GM06990 (cell line): ENCODE measurements at regions not wholly inside any gene's neighbourhood (a gene's known extent, or its start where the extent isn't known, plus 50 kb on each side); places are given as distances from the start of the nearest gene placed in this dataset.
A peak's percentile ranks its signal among the peaks of the same experiment; 100 is the strongest.

Experiments
- DNase-seq: peaks from one replicate; pipeline ENCODE4 v3.0.0-alpha.2; 2011; ENCODE audit not compliant: insufficient read length; ENCODE audit errors: extremely low read depth
- H3K27me3 ChIP-seq: replicated peaks from 2 replicates; pipeline ENCODE4 v1.6.0; 2011; ENCODE audit warnings: low read length; ENCODE audit not compliant: control insufficient read depth, insufficient read depth
- H3K36me3 ChIP-seq: 2 replicates; pipeline ENCODE4 v1.5.1; 2011; ENCODE audit warnings: low read length; ENCODE audit not compliant: control insufficient read depth, insufficient read depth
- H3K4me3 ChIP-seq: replicated peaks from 2 replicates; pipeline ENCODE4 v1.5.1; 2011; ENCODE audit warnings: low read depth, mild to moderate bottlenecking, control low read depth, low read length
- TF ChIP-seq, protein P1 (sequence below): IDR thresholded peaks from 2 replicates; pipeline ENCODE4 v1.5.1; 2011; ENCODE audit warnings: low read length, control low read depth, mild to moderate bottlenecking, inconsistent platforms; ENCODE audit not compliant: insufficient read depth, poor library complexity, severe bottlenecking

DNA sequence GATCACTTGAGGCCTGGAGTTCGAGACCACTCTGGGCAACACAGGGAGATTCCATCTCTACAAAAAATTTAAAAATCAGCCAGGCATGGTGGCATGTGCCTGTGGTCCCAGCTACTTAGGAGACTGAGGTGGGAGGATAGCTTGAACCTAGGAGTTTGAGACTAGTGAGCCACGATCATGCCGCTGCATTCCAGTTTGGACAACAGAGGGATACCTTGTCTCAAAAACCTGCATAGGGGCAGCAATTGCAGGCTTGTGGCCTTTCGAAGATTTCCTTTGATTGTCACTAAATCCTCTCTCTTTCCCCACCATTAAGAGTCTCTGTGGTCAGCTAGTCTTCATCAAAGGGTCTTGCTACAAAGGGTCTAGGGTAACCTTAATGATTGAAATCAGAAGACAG is 60.3 kb downstream of the UTRN start:
- H3K4me3 ChIP-seq = peak overlapping the region; percentile 67; the same call in 1 of the 2 replicates

DNA sequence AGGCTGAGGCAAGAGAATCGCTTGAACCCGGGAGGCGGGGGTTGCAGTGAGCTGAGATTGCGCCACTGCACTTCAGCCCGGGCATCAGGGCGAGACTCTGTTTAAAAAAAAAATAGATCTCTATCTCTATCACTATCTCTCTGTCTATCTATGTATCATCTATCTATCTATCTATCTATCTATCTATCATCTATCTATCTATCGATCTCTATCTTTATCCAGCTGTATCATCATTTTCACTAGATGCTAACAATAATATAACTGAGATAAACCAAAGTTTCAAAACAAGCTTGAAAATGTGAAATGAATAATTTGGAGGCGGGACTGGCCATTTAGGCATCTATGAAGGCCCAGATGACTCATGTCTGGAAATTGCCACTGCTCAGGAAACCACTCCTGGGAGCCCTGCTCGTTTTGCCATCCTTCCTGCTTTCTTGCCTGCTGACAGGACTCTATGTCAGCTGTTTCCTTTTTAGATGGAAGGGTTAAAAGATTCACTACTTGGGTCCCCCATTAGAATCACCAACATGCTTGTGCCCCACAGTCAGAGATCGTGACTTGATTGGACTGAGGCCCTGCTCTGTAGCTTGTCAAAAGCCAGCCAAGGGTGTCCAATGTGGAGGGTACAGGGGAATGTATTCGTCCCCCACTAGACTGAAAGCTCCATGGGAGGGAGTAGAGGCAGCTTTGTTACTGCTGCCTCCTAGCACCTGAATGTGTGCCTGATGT is 61.7 kb downstream of the UTRN start:
- Histone ChIP-seq H3K27me3 (no peaks in the 10 kb centered on the region), H3K36me3 (no peaks in the 10 kb centered on the region), H3K4me3 (no peak overlapping the region)
- TF ChIP-seq, protein P1, sequence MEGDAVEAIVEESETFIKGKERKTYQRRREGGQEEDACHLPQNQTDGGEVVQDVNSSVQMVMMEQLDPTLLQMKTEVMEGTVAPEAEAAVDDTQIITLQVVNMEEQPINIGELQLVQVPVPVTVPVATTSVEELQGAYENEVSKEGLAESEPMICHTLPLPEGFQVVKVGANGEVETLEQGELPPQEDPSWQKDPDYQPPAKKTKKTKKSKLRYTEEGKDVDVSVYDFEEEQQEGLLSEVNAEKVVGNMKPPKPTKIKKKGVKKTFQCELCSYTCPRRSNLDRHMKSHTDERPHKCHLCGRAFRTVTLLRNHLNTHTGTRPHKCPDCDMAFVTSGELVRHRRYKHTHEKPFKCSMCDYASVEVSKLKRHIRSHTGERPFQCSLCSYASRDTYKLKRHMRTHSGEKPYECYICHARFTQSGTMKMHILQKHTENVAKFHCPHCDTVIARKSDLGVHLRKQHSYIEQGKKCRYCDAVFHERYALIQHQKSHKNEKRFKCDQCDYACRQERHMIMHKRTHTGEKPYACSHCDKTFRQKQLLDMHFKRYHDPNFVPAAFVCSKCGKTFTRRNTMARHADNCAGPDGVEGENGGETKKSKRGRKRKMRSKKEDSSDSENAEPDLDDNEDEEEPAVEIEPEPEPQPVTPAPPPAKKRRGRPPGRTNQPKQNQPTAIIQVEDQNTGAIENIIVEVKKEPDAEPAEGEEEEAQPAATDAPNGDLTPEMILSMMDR = no peak
- DNase-seq = no peak

More for the DNA sequence above, 60.3 kb downstream of the UTRN start:
- Histone ChIP-seq H3K36me3 (no peaks in the 10 kb centered on the region), H3K27me3 (no peaks in the 10 kb centered on the region)
- TF ChIP-seq, protein P1 = no peak
- DNase-seq = no peak

DNA sequence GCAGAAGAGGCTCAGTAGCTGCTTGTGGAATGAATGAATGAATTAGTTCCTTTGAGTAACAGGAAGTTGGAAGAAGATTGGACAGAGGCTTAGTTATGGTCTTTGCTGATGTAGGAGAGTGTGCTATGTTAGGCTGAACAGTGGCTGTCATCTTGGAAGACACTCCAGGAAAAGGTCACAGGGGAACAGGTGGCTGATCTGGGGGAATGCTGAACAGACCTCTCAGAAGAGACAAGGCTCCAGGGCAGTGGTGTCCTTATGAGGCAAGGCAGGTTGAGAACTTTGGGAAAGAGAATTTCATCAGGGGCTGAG is 62.3 kb downstream of the UTRN start:
- H3K4me3 ChIP-seq = no peak overlapping the region
- no peak for DNase-seq
- TF ChIP-seq, protein P1 = no peak

DNA sequence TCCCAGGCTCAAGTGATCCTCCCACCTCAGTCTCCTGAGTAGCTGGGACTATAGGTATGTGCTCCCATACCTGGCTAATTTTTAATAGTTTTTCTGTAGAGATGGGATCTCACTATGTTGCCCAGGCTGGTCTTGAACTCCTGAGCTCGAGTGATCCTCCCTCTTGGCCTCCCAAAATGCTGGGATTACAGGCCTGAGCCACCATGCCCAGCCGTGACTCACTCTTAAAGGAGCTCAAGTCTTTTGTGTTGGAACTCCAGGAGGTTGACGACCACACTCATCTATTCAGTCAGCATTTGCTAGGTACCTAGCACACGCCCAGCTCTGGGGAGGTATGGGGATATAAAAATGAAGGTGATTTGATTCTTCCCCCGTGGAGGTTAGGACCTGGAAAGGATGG is 62.8 kb downstream of the UTRN start:
- DNase-seq = no peak
- no peak overlapping the region for H3K4me3 ChIP-seq
- no peaks in the 10 kb centered on the region for H3K27me3 ChIP-seq
- TF ChIP-seq, protein P1 = no peak
- no peaks in the 10 kb centered on the region for H3K36me3 ChIP-seq

More for the DNA sequence above, 62.3 kb downstream of the UTRN start:
- H3K27me3 ChIP-seq = no peaks in the 10 kb centered on the region
- H3K36me3 ChIP-seq = no peaks in the 10 kb centered on the region

DNA sequence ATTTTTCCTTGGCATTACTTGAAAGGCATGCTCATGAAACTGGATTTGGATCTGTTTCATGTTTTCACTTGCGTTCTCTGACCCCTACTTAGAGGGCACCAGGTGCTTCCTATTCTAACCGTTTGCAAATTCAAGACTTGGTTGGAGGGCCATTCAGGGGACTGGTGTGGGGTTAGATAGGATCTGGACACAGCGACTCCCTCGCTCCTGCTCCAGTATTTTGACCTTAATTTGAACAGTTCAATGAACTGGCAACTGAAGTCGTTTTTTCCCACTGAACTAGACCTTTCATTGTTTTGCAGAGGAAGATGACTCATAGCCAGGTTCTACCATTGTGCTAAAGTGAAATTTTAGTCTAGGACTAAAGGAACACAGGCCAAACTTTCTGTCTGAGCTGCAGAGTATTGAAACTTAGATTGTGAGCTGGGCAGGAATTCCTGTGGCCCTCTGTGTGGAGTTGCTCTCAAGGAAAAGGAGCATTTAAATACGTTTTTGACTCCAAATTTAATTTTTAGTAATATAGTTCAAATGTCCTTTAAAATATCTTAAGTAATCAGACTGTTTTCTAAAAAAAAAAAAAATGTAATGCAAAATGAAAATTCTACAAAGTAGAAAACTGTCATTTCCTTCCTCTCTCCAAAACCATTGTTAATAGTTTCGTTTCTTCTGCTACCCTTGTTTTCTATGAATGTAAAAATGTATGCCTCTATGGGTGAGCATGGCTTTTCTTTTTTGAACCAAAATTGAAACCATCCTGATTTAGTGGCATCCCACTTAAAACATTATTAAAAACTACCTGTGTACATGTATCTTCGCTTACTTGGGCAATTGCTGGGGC is 64.8 kb downstream of the UTRN start:
- H3K27me3 ChIP-seq = no peaks in the 10 kb centered on the region
- peak overlapping the region; percentile 41 for H3K4me3 ChIP-seq
- H3K36me3 ChIP-seq = no peaks in the 10 kb centered on the region
- TF ChIP-seq, protein P1 = no peak
- peak; percentile 59 for DNase-seq
